BJ (cell line): ENCODE measurements at regions not wholly inside any gene's neighbourhood (a gene's known extent, or its start where the extent isn't known, plus 50 kb on each side); places are given as distances from the start of the nearest gene placed in this dataset.

ENCODE experiments used
- CTCF ChIA-PET: fragments of 350-600 bp; formaldehyde crosslinking; extraction: SDS; loops from one replicate; lab custom pipeline; 2021; ENCODE audit warnings: antibody characterized with exemption, inconsistent platforms; lab: Yijun Ruan, JAX
- POLR2A ChIA-PET: fragments of 300-600 bp; sonication (Branson Sonifier 250); formaldehyde crosslinking; extraction: SDS; loops from one replicate; lab custom pipeline; 2021; ENCODE audit warnings: antibody characterized with exemption; lab: Charles Lee
- DNase-seq: peaks from one replicate; pipeline ENCODE4 v3.0.0-alpha.2; 2011; ENCODE audit warnings: low read depth
- H3K27me3 ChIP-seq: 2 replicates; pipeline ENCODE4 v1.6.0; 2011; ENCODE audit warnings: low read length; ENCODE audit not compliant: control insufficient read depth, insufficient read depth
- H3K36me3 ChIP-seq: 2 replicates; pipeline ENCODE4 v1.5.1; 2011; ENCODE audit warnings: low read length; ENCODE audit not compliant: control insufficient read depth, insufficient read depth
- H3K4me3 ChIP-seq: 2 replicates; pipeline ENCODE4 v1.5.1; 2011; ENCODE audit warnings: low read depth, mild to moderate bottlenecking, control low read depth, low read length
- TF ChIP-seq, protein P1 (sequence below): IDR thresholded peaks from 2 replicates; pipeline ENCODE4 v1.5.1; 2011; ENCODE audit warnings: low read depth, mild to moderate bottlenecking, control low read depth, inconsistent platforms, low read length, moderate library complexity; ENCODE audit not compliant: insufficient read depth

DNA sequence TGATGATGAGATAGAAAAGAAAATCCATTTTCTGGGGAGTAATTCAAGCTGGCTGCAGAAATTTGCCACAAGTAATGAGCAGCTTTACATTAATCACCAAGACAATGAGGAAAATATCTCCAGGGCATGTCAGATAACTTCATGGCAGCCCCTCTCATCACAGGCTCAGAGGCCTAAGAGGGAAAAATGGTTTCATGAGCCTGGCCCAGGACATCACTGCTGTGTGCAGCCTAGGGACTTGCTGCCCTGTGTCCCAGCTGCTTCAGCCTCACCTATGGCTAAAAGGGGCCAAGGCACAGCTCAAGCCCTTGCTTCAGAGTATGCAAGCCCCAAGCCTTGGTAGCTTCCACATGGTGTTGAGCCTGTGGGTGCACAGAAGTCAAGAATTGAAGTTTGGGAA is 161.7 kb downstream of the OPA1 start:
- CTCF ChIA-PET = interaction anchor here (1.2 kb wide), 1 partner anchor 10 kb away, joined by 3 read pairs; no protein-coding TSS in a partner anchor
- TF ChIP-seq, protein P1, sequence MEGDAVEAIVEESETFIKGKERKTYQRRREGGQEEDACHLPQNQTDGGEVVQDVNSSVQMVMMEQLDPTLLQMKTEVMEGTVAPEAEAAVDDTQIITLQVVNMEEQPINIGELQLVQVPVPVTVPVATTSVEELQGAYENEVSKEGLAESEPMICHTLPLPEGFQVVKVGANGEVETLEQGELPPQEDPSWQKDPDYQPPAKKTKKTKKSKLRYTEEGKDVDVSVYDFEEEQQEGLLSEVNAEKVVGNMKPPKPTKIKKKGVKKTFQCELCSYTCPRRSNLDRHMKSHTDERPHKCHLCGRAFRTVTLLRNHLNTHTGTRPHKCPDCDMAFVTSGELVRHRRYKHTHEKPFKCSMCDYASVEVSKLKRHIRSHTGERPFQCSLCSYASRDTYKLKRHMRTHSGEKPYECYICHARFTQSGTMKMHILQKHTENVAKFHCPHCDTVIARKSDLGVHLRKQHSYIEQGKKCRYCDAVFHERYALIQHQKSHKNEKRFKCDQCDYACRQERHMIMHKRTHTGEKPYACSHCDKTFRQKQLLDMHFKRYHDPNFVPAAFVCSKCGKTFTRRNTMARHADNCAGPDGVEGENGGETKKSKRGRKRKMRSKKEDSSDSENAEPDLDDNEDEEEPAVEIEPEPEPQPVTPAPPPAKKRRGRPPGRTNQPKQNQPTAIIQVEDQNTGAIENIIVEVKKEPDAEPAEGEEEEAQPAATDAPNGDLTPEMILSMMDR = no peak
- DNase-seq = no peak
- Histone ChIP-seq H3K27me3 (no peaks in the 10 kb centered on the region; the same call in 1 of the 2 replicates), H3K4me3 (no peak overlapping the region), H3K36me3 (no peaks in the 10 kb centered on the region)
- POLR2A ChIA-PET = no interaction called here

DNA sequence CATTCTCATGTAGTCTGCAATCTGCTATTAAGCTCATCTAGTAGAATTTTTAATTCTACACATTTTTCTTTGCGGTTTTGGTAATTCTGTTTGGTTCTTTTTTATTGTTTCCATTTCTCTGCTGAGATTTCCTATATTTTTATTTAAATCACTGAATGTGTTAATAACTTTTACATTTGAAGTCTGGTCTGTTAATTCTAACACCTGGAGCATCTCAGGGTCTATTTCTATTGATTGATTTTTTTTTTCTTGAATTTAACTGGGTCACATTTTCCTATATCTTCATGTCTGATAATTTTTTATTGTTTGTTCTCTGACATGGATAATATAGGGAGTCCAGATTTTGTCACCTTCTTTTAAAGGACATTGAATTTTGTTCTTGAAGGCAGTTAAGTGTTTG is 163.5 kb downstream of the OPA1 start:
- no peaks in the 10 kb centered on the region; the same call in 1 of the 2 replicates for H3K27me3 ChIP-seq
- ChIA-PET CTCF (interaction anchor here (0.8 kb wide), 1 partner anchor 559 kb away, joined by 3 read pairs; no protein-coding TSS in a partner anchor), POLR2A (no interaction called here)
- TF ChIP-seq, protein P1 = no peak
- no peaks in the 10 kb centered on the region for H3K36me3 ChIP-seq
- no peak overlapping the region for H3K4me3 ChIP-seq
- DNase-seq = no peak

DNA sequence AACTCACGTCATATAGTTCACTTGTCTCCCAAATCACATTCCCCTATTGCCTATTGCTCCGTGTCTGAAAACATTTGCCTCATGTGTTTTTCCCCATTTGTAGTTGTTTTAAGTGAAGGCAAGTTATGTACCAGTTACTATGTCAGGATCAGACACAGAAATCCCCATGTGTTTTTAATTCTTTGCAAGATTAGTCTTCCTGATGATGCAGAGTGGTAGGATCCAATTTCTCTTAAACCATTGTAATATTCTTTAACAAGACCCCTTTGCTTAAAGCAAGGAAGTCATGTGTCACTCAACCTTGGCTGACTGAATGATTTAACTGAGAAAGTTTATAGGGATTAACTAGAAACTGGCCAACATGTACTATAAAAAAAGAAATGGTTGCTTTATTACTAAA is 164.4 kb downstream of the OPA1 start:
- Histone ChIP-seq H3K4me3 (no peak overlapping the region), H3K36me3 (no peaks in the 10 kb centered on the region), H3K27me3 (no peaks in the 10 kb centered on the region; the same call in 1 of the 2 replicates)
- TF ChIP-seq, protein P1 = no peak
- ChIA-PET POLR2A (no interaction called here), CTCF (interaction anchor here (0.8 kb wide), 1 partner anchor 558 kb away, joined by 3 read pairs; no protein-coding TSS in a partner anchor)
- no peak for DNase-seq

DNA sequence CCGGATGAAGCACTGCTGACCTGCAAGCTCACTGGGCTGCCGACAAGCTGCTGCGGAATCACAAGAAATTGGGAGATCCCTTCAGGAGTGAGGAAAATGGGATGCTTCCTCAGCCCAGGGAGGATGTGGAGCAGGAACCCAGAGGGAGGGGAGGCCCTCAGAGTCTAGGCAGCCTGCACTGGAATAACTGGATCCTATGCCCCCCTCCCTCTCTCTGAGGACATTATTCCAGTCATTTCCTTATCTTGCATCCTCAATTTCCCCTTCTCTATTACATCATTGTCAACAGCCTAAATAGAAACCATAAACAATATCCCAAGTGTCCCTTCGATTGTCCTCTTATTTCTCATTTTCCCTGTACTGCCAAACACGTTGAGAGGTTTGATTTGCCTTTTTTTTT is 169.0 kb downstream of the OPA1 start:
- ChIA-PET CTCF (no interaction called here), POLR2A (no interaction called here)
- DNase-seq = no peak
- H3K27me3 ChIP-seq = no peaks in the 10 kb centered on the region; the same call in none of the 2 replicates
- TF ChIP-seq, protein P1 = no peak
- H3K36me3 ChIP-seq = no peaks in the 10 kb centered on the region
- no peak overlapping the region for H3K4me3 ChIP-seq

DNA sequence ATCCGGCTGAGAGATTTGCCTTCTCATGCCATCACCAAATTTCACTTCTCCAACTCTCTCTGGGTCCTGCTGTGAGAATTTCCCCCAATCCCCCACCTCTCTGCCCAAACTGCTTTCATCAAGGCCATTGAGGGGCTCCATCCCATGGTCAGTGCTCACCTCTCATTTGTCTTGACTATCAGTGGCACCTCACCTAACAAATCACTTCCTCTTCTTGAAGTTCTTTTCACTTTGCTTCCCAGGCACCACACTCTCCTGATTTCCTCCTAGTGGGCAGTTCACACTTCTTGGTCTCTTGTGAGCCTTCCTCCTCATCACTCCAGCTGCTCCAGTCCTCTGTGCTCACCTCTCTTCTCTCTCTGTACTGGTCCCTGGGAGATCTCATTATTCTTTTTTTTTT is 169.6 kb downstream of the OPA1 start:
- CTCF ChIA-PET = no interaction called here
- TF ChIP-seq, protein P1 = no peak
- Histone ChIP-seq H3K4me3 (no peak overlapping the region), H3K36me3 (no peaks in the 10 kb centered on the region), H3K27me3 (no peaks in the 10 kb centered on the region; the same call in none of the 2 replicates)
- POLR2A ChIA-PET = interaction anchor here (0.7 kb wide), 1 partner anchor 114 kb away, joined by 10 read pairs; no protein-coding TSS in a partner anchor
- DNase-seq = no peak
